WTC11 (cell line): ENCODE measurements at regions not wholly inside any gene's neighbourhood (a gene's known extent, or its start where the extent isn't known, plus 50 kb on each side); places are given as distances from the start of the nearest gene placed in this dataset.

Source experiments
- AFF4 ChIP-seq: sonication (generic); formaldehyde crosslinking; IDR thresholded peaks from 2 replicates; pipeline ENCODE4 v1.8.1; 2023; ENCODE audit warnings: mild to moderate bottlenecking, missing genetic modification reagents, borderline replicate concordance
- CREM ChIP-seq: sonication (generic); formaldehyde crosslinking; IDR thresholded peaks from 2 replicates; pipeline ENCODE4 v1.8.1; 2022; ENCODE audit warnings: mild to moderate bottlenecking, missing genetic modification reagents, moderate library complexity
- FOXJ3 ChIP-seq: sonication (generic); formaldehyde crosslinking; IDR thresholded peaks from 2 replicates; pipeline ENCODE4 v1.9.0; 2021; ENCODE audit warnings: missing genetic modification reagents, mild to moderate bottlenecking, borderline replicate concordance
- JUN ChIP-seq: sonication (generic); formaldehyde crosslinking; IDR thresholded peaks from 2 replicates; pipeline ENCODE4 v1.8.0; 2023; ENCODE audit warnings: mild to moderate bottlenecking, missing genetic modification reagents
- TCF7 ChIP-seq: sonication (generic); formaldehyde crosslinking; IDR thresholded peaks from 2 replicates; pipeline ENCODE4 v1.8.0; 2022; ENCODE audit warnings: mild to moderate bottlenecking, low read depth, missing genetic modification reagents, moderate library complexity
- USF1 ChIP-seq: sonication (generic); formaldehyde crosslinking; IDR thresholded peaks from 2 replicates; pipeline ENCODE4 v1.8.0; 2022; ENCODE audit warnings: mild to moderate bottlenecking, missing genetic modification reagents
- ZNF232 ChIP-seq: sonication (generic); formaldehyde crosslinking; IDR thresholded peaks from 2 replicates; pipeline ENCODE4 v1.8.0; 2022; ENCODE audit warnings: mild to moderate bottlenecking, missing genetic modification reagents
- TF ChIP-seq, protein P1 (sequence below): fragments of 200-600 bp; IDR thresholded peaks from 2 replicates; pipeline ENCODE4 v1.8.0; 2022; ENCODE audit warnings: antibody characterized with exemption
- TF ChIP-seq, protein P2 (sequence below): sonication (generic); formaldehyde crosslinking; IDR thresholded peaks from 2 replicates; pipeline ENCODE4 v1.8.0; 2022; ENCODE audit warnings: mild to moderate bottlenecking, missing genetic modification reagents
- TF ChIP-seq, protein P3 (sequence below): sonication (generic); formaldehyde crosslinking; IDR thresholded peaks from 2 replicates; pipeline ENCODE4 v1.8.0; 2022; ENCODE audit warnings: missing genetic modification reagents
- TF ChIP-seq, protein P4 (sequence below): fragments of 250-450 bp; sonication (Bioruptor Pico); IDR thresholded peaks from 2 replicates; pipeline ENCODE4 v1.9.0; 2021; ENCODE audit warnings: mild to moderate bottlenecking, borderline replicate concordance
- TF ChIP-seq, protein P5 (sequence below): sonication (generic); formaldehyde crosslinking; IDR thresholded peaks from 2 replicates; pipeline ENCODE4 v1.8.1; 2022; ENCODE audit warnings: low read depth, mild to moderate bottlenecking, moderate library complexity, missing genetic modification reagents, borderline replicate concordance

DNA sequence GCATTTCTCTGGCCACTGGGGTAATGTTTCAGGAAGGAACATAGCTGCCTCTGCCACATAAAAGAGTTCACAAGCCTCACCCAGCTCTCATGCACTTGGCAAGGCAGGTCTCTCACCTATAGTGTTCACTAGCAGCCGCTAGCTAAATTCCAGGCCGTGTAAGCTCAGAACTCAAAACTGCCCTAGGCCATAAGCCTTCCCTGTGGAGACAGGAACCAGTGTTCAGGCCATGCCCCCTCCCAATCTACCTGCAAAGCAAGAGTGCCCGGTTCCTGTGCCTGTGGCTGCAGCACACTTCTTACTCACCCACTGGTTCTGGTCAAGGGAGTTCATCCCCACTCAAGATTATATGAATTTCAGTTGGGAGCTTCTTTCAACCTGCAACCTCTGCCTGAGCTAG, 60.7 kb upstream of the ZNF169 start:
- TF ChIP-seq, protein P1, sequence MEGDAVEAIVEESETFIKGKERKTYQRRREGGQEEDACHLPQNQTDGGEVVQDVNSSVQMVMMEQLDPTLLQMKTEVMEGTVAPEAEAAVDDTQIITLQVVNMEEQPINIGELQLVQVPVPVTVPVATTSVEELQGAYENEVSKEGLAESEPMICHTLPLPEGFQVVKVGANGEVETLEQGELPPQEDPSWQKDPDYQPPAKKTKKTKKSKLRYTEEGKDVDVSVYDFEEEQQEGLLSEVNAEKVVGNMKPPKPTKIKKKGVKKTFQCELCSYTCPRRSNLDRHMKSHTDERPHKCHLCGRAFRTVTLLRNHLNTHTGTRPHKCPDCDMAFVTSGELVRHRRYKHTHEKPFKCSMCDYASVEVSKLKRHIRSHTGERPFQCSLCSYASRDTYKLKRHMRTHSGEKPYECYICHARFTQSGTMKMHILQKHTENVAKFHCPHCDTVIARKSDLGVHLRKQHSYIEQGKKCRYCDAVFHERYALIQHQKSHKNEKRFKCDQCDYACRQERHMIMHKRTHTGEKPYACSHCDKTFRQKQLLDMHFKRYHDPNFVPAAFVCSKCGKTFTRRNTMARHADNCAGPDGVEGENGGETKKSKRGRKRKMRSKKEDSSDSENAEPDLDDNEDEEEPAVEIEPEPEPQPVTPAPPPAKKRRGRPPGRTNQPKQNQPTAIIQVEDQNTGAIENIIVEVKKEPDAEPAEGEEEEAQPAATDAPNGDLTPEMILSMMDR, result no peak
- TF ChIP-seq, protein P2, sequence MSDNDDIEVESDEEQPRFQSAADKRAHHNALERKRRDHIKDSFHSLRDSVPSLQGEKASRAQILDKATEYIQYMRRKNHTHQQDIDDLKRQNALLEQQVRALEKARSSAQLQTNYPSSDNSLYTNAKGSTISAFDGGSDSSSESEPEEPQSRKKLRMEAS (CRISPR knock-in tag), result no peak
- TF ChIP-seq FOXJ3 (CRISPR knock-in tag) (no peak), USF1 (CRISPR knock-in tag) (no peak), CREM (CRISPR knock-in tag) (no peak), AFF4 (CRISPR knock-in tag) (no peak), ZNF232 (CRISPR knock-in tag) (no peak), JUN (no peak), TCF7 (CRISPR knock-in tag) (no peak)
- TF ChIP-seq, protein P3, sequence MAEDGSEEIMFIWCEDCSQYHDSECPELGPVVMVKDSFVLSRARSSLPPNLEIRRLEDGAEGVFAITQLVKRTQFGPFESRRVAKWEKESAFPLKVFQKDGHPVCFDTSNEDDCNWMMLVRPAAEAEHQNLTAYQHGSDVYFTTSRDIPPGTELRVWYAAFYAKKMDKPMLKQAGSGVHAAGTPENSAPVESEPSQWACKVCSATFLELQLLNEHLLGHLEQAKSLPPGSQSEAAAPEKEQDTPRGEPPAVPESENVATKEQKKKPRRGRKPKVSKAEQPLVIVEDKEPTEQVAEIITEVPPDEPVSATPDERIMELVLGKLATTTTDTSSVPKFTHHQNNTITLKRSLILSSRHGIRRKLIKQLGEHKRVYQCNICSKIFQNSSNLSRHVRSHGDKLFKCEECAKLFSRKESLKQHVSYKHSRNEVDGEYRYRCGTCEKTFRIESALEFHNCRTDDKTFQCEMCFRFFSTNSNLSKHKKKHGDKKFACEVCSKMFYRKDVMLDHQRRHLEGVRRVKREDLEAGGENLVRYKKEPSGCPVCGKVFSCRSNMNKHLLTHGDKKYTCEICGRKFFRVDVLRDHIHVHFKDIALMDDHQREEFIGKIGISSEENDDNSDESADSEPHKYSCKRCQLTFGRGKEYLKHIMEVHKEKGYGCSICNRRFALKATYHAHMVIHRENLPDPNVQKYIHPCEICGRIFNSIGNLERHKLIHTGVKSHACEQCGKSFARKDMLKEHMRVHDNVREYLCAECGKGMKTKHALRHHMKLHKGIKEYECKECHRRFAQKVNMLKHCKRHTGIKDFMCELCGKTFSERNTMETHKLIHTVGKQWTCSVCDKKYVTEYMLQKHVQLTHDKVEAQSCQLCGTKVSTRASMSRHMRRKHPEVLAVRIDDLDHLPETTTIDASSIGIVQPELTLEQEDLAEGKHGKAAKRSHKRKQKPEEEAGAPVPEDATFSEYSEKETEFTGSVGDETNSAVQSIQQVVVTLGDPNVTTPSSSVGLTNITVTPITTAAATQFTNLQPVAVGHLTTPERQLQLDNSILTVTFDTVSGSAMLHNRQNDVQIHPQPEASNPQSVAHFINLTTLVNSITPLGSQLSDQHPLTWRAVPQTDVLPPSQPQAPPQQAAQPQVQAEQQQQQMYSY (CRISPR knock-in tag), result no peak
- TF ChIP-seq, protein P4, sequence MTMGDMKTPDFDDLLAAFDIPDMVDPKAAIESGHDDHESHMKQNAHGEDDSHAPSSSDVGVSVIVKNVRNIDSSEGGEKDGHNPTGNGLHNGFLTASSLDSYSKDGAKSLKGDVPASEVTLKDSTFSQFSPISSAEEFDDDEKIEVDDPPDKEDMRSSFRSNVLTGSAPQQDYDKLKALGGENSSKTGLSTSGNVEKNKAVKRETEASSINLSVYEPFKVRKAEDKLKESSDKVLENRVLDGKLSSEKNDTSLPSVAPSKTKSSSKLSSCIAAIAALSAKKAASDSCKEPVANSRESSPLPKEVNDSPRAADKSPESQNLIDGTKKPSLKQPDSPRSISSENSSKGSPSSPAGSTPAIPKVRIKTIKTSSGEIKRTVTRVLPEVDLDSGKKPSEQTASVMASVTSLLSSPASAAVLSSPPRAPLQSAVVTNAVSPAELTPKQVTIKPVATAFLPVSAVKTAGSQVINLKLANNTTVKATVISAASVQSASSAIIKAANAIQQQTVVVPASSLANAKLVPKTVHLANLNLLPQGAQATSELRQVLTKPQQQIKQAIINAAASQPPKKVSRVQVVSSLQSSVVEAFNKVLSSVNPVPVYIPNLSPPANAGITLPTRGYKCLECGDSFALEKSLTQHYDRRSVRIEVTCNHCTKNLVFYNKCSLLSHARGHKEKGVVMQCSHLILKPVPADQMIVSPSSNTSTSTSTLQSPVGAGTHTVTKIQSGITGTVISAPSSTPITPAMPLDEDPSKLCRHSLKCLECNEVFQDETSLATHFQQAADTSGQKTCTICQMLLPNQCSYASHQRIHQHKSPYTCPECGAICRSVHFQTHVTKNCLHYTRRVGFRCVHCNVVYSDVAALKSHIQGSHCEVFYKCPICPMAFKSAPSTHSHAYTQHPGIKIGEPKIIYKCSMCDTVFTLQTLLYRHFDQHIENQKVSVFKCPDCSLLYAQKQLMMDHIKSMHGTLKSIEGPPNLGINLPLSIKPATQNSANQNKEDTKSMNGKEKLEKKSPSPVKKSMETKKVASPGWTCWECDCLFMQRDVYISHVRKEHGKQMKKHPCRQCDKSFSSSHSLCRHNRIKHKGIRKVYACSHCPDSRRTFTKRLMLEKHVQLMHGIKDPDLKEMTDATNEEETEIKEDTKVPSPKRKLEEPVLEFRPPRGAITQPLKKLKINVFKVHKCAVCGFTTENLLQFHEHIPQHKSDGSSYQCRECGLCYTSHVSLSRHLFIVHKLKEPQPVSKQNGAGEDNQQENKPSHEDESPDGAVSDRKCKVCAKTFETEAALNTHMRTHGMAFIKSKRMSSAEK, result no peak
- TF ChIP-seq, protein P5, sequence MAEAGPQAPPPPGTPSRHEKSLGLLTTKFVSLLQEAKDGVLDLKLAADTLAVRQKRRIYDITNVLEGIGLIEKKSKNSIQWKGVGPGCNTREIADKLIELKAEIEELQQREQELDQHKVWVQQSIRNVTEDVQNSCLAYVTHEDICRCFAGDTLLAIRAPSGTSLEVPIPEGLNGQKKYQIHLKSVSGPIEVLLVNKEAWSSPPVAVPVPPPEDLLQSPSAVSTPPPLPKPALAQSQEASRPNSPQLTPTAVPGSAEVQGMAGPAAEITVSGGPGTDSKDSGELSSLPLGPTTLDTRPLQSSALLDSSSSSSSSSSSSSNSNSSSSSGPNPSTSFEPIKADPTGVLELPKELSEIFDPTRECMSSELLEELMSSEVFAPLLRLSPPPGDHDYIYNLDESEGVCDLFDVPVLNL (CRISPR knock-in tag), result no peak
